Tibial artery (tissue), 4 donors: ENCODE measurements at regions not wholly inside any gene's neighbourhood (a gene's known extent, or its start where the extent isn't known, plus 50 kb on each side); places are given as distances from the start of the nearest gene placed in this dataset.

ENCODE experiments used
- DNase-seq, 2 donors: peaks; one replicate each; pipeline ENCODE4 v3.0.0-alpha.2; 2019
- H3K27ac ChIP-seq, 2 donors: fragments of 200-600 bp; sonication (generic) in 1 of 2; 1 replicate in 1 of 2; 2 replicates in 1 of 2; pipeline ENCODE4 v1.5.1; 2018 to 2019; ENCODE audit warnings: mild to moderate bottlenecking in 1 of 2
- H3K27me3 ChIP-seq, 2 donors: fragments of 200-600 bp; sonication (generic) in 1 of 2; one replicate each; pipeline versions ENCODE4 v1.5.1 to v1.6.0; 2016 to 2019
- H3K36me3 ChIP-seq, 3 donors: fragments of 200-600 bp; sonication (generic) in 2 of 3; one replicate each; pipeline ENCODE4 v1.5.1; 2016 to 2019; ENCODE audit warnings: mild to moderate bottlenecking in 2 of 3
- H3K4me1 ChIP-seq, 4 donors: fragments of 200-600 bp; sonication (generic) in 2 of 4; 1 replicate in 3 of 4; 2 replicates in 1 of 4; pipeline ENCODE4 v1.5.1; 2016 to 2019
- H3K4me3 ChIP-seq, 2 donors: fragments of 200-600 bp; sonication (generic) in 1 of 2; 1 replicate in 1 of 2; 2 replicates in 1 of 2; pipeline ENCODE4 v1.5.1; 2018 to 2019; ENCODE audit warnings: mild to moderate bottlenecking in 2 of 2
- H3K9me3 ChIP-seq, 3 donors: fragments of 200-600 bp; sonication (generic) in 1 of 3; one replicate each; pipeline ENCODE4 v1.5.1; 2016 to 2019
- intact Hi-C: fragments of 100-400 bp; cut with DNase I; formaldehyde crosslinking; loops from one replicate; pipeline ENCODE4 v1.15.0; 2023; ENCODE audit warnings: low total_unique reads
- TF ChIP-seq, protein P1 (sequence below), 2 experiments: fragments of 200-600 bp in 1 of 2; fragments of 450-650 bp in 1 of 2; IDR thresholded peaks; one replicate each; pipeline ENCODE4 v1.5.1; 2017 to 2019; ENCODE audit warnings: antibody characterized with exemption in 2 of 2, mild to moderate bottlenecking in 1 of 2, moderate library complexity in 1 of 2

DNA sequence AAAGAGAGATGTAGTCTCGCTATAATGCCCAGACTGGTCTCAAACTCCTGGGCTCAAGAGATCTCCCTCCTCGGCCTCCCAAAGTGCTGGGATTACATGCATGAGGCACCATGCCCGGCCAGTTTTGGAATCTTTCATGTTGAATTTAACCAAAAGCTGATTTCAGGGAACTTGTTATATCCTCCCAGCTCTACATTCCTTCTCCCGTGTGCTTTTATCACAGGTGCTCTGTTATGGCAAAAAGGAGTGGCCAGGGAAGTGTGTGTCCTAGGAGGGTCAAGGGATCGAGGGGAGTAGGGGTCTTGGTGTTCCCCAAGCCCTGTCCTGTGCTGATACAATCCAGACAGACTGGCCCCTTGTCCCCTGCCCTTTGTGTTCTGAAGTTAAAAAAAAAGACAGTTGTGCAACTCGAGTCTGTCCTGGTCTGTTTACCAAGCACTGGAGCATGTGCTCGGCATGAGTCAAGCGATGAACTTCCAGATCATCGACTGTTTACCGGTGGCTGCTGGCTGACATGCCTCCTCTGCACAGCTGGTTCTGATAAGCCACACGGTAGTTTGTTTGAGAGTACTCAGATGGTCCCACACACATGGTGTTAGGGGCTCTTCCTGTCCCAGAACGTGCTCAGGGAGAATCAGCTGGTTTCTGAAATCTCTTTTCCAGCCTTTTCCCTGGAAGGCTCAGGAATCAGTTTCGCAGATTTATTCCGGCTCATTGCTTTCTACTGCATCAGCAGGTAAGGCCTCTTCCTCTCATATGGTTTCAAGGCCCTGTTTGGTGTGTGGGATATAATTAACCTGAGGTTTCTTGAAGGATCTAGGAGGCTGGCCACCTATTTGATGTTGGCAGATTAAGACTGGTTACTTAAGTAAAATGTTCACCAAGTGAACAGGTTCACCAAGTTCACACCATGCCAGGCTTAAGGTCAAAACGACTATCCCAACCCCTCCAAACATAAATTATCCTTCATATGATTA lies 52.6 kb upstream of the NAA20 start:
- peak; percentile 85 to 89 for DNase-seq
- no peaks in the 10 kb centered on the region for H3K27me3 ChIP-seq
- intact Hi-C loops, result no loop called here

DNA sequence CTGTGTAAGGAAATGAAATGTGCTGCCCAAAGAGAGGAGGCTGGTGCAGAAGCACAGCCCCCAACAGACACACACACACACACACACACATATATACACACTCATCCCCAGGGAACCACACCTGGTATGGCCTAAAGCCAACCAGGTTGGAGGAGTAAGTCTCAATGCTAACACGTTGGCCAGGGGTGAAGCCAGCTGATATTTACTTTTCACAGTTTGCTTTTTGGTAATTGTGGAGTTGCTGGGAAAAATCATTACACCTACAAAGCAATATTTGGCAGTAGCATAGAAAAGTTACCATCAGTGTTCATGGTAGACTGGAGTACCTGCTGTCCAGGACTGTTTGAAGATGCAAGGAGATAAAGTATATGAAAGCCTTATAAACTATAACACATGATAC lies 50.3 kb upstream of the NAA20 start:
- peaks cover 0 to 4% (median 0%) of the 10 kb centered on the region in 4 donors for H3K4me1 ChIP-seq
- no peaks in the 10 kb centered on the region for H3K9me3 ChIP-seq
- TF ChIP-seq, protein P1, sequence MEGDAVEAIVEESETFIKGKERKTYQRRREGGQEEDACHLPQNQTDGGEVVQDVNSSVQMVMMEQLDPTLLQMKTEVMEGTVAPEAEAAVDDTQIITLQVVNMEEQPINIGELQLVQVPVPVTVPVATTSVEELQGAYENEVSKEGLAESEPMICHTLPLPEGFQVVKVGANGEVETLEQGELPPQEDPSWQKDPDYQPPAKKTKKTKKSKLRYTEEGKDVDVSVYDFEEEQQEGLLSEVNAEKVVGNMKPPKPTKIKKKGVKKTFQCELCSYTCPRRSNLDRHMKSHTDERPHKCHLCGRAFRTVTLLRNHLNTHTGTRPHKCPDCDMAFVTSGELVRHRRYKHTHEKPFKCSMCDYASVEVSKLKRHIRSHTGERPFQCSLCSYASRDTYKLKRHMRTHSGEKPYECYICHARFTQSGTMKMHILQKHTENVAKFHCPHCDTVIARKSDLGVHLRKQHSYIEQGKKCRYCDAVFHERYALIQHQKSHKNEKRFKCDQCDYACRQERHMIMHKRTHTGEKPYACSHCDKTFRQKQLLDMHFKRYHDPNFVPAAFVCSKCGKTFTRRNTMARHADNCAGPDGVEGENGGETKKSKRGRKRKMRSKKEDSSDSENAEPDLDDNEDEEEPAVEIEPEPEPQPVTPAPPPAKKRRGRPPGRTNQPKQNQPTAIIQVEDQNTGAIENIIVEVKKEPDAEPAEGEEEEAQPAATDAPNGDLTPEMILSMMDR (IDR thresholded peaks at IDR 0.05), result no peak
- no peak overlapping the region for H3K4me3 ChIP-seq
- H3K27me3 ChIP-seq, result no peaks in the 10 kb centered on the region
- intact Hi-C loops, result no loop called here
- H3K36me3 ChIP-seq, result peaks cover 6 to 69% (median 58%) of the 10 kb centered on the region in 3 donors
- no peak overlapping the region for H3K27ac ChIP-seq
- no peak for DNase-seq

More for the DNA sequence above, 52.6 kb upstream of the NAA20 start:
- peaks cover 16 to 74% (median 70%) of the 10 kb centered on the region in 3 donors for H3K36me3 ChIP-seq
- no peaks in the 10 kb centered on the region for H3K9me3 ChIP-seq
- H3K27ac ChIP-seq, result peak overlapping the region; percentile 41 to 42
- H3K4me3 ChIP-seq, result no peak overlapping the region
- H3K4me1 ChIP-seq, result peaks cover 0 to 4% (median 0%) of the 10 kb centered on the region in 4 donors
- TF ChIP-seq, protein P1 (IDR thresholded peaks at IDR 0.05), result no peak
